H9 (cell line): ENCODE measurements at regions not wholly inside any gene's neighbourhood (a gene's known extent, or its start where the extent isn't known, plus 50 kb on each side); places are given as distances from the start of the nearest gene placed in this dataset.

Experiments
- DNase-seq: peaks from one replicate; pipeline ENCODE4 v3.0.0-alpha.2; 2017
- H2AFZ ChIP-seq: one replicate; pipeline ENCODE4 v1.6.1; 2013; ENCODE audit warnings: mild to moderate bottlenecking, low read length, control low read depth, moderate library complexity
- H2AK5ac ChIP-seq: 2 replicates; pipeline ENCODE4 v1.6.1; 2013; ENCODE audit warnings: low read length, control low read depth, mixed read lengths; ENCODE audit not compliant: insufficient read length
- H2BK120ac ChIP-seq: one replicate; pipeline ENCODE4 v1.6.1; 2013; ENCODE audit warnings: low read depth, mild to moderate bottlenecking, low read length, control low read depth, inconsistent platforms; ENCODE audit not compliant: poor library complexity, severe bottlenecking
- H2BK12ac ChIP-seq: 2 replicates; pipeline ENCODE4 v1.6.1; 2013; ENCODE audit warnings: low read length, control low read depth, mixed read lengths, low read depth; ENCODE audit not compliant: insufficient read length
- H2BK15ac ChIP-seq: 2 replicates; pipeline ENCODE4 v1.6.1; 2013; ENCODE audit warnings: low read depth, low read length, control low read depth
- H2BK20ac ChIP-seq: one replicate; pipeline ENCODE4 v1.6.1; 2013; ENCODE audit warnings: low read depth, mild to moderate bottlenecking, low read length, control low read depth, inconsistent platforms; ENCODE audit not compliant: poor library complexity, severe bottlenecking
- H2BK5ac ChIP-seq: 2 replicates; pipeline ENCODE4 v1.6.1; 2013; ENCODE audit warnings: low read length, control low read depth, mixed read lengths; ENCODE audit not compliant: insufficient read length
- H3K14ac ChIP-seq: 2 replicates; pipeline ENCODE4 v1.6.1; 2013; ENCODE audit warnings: low read length, control low read depth; ENCODE audit not compliant: insufficient read depth
- H3K18ac ChIP-seq: 2 replicates; pipeline ENCODE4 v1.6.1; 2013; ENCODE audit warnings: low read depth, mild to moderate bottlenecking, mixed read lengths, low read length, control low read depth; ENCODE audit not compliant: insufficient read length
- H3K23ac ChIP-seq: 2 replicates; pipeline ENCODE4 v1.6.1; 2013; ENCODE audit warnings: low read length, control low read depth, mixed read lengths, low read depth; ENCODE audit not compliant: insufficient read length
- H3K23me2 ChIP-seq: 2 replicates; pipeline ENCODE4 v1.6.1; 2013; ENCODE audit warnings: low read depth, mild to moderate bottlenecking, mixed read lengths, low read length, control low read depth; ENCODE audit not compliant: insufficient read length, poor library complexity, severe bottlenecking
- H3K27ac ChIP-seq: 2 replicates; pipeline ENCODE4 v1.5.1; 2013; ENCODE audit warnings: low read length, control low read depth, mixed read lengths, low read depth; ENCODE audit not compliant: insufficient read length
- H3K27me3 ChIP-seq: 2 replicates; pipeline ENCODE4 v1.6.1; 2013; ENCODE audit warnings: low read length, control low read depth, inconsistent platforms; ENCODE audit not compliant: insufficient read depth
- H3K4ac ChIP-seq: 2 replicates; pipeline ENCODE4 v1.6.1; 2013; ENCODE audit warnings: low read depth, mild to moderate bottlenecking, control low read depth, inconsistent platforms, low read length, moderate library complexity
- H3K4me1 ChIP-seq: 2 replicates; pipeline ENCODE4 v1.6.1; 2013; ENCODE audit warnings: low read length, control low read depth, inconsistent platforms; ENCODE audit not compliant: insufficient read depth
- H3K4me2 ChIP-seq: 2 replicates; pipeline ENCODE4 v1.6.1; 2013; ENCODE audit warnings: low read length, control low read depth, mixed read lengths; ENCODE audit not compliant: insufficient read length, insufficient read depth
- H3K56ac ChIP-seq: 2 replicates; pipeline ENCODE4 v1.6.1; 2013; ENCODE audit warnings: low read depth, mild to moderate bottlenecking, mixed read lengths, low read length, control low read depth; ENCODE audit not compliant: insufficient read length
- H3K79me1 ChIP-seq: 2 replicates; pipeline ENCODE4 v1.6.1; 2013; ENCODE audit warnings: low read depth, mild to moderate bottlenecking, moderate library complexity, low read length, control low read depth, inconsistent platforms; ENCODE audit not compliant: insufficient read depth, poor library complexity, severe bottlenecking
- H3K79me2 ChIP-seq: 2 replicates; pipeline ENCODE4 v1.6.1; 2013; ENCODE audit warnings: low read length, control low read depth, inconsistent platforms; ENCODE audit not compliant: insufficient read depth
- H3K9ac ChIP-seq: 2 replicates; pipeline ENCODE4 v1.6.1; 2013; ENCODE audit warnings: low read length, control low read depth, mixed read lengths; ENCODE audit not compliant: insufficient read length; ENCODE audit errors: extremely low read depth
- H3K9me3 ChIP-seq: one replicate; pipeline ENCODE4 v1.6.1; 2013; ENCODE audit warnings: low read depth, low read length, inconsistent platforms; ENCODE audit not compliant: control insufficient read depth
- H3T11ph ChIP-seq: one replicate; pipeline ENCODE4 v1.6.1; 2013; ENCODE audit warnings: mild to moderate bottlenecking, low read length, control low read depth, inconsistent platforms
- H4K20me1 ChIP-seq: one replicate; pipeline ENCODE4 v1.6.1; 2013; ENCODE audit not compliant: control insufficient read depth, insufficient read length, insufficient read depth
- H4K5ac ChIP-seq: 2 replicates; pipeline ENCODE4 v1.6.1; 2013; ENCODE audit warnings: low read depth, mild to moderate bottlenecking, mixed read lengths, low read length, control low read depth; ENCODE audit not compliant: insufficient read length
- H4K8ac ChIP-seq: replicated peaks from 2 replicates; pipeline ENCODE4 v1.6.1; 2013; ENCODE audit warnings: low read length, control low read depth, mixed read lengths, low read depth; ENCODE audit not compliant: insufficient read length
- H4K91ac ChIP-seq: 2 replicates; pipeline ENCODE4 v1.6.1; 2013; ENCODE audit warnings: low read depth, mild to moderate bottlenecking, moderate library complexity, mixed read lengths, low read length, control low read depth; ENCODE audit not compliant: insufficient read length
- H3K27ac Mint-ChIP-seq, 3 experiments: 2 replicates in 2 of 3; 3 replicates in 1 of 3; pipeline ENCODE4 v1.8.0; 2020 to 2021; ENCODE audit warnings: mixed read lengths in 3 of 3, mild to moderate bottlenecking in 1 of 3, moderate library complexity in 1 of 3
- H3K27me3 Mint-ChIP-seq: 2 replicates; pipeline ENCODE4 v1.8.0; 2021; ENCODE audit warnings: low read depth, mild to moderate bottlenecking, moderate library complexity, mixed read lengths
- H3K36me3 Mint-ChIP-seq, 3 experiments: 2 replicates in 2 of 3; 3 replicates in 1 of 3; pipeline ENCODE4 v1.8.0; 2020 to 2021; ENCODE audit warnings: low read depth in 3 of 3, mixed read lengths in 3 of 3; ENCODE audit not compliant: insufficient read depth in 1 of 3
- H3K4me1 Mint-ChIP-seq, 2 experiments: 2 replicates each; pipeline ENCODE4 v1.8.0; 2020; ENCODE audit warnings: mixed read lengths in 2 of 2
- H3K4me3 Mint-ChIP-seq, 2 experiments: 2 replicates in 1 of 2; 3 replicates in 1 of 2; pipeline ENCODE4 v1.8.0; 2020 to 2021; ENCODE audit warnings: mild to moderate bottlenecking in 2 of 2, mixed read lengths in 2 of 2, moderate library complexity in 1 of 2
- H3K9me3 Mint-ChIP-seq, 2 experiments: 2 replicates in 1 of 2; 3 replicates in 1 of 2; pipeline ENCODE4 v1.8.0; 2020; ENCODE audit warnings: mild to moderate bottlenecking in 2 of 2, mixed read lengths in 2 of 2, moderate library complexity in 1 of 2
- WGBS: extraction: QIAGEN DNeasy Blood & Tissue Kit; methylation state at CpG from one replicate; pipeline ENCODE4 v1.1.7; 2013; ENCODE audit warnings: missing lambda C conversion rate, low lambda C conversion rate, mixed read lengths; ENCODE audit not compliant: insufficient read length; ENCODE audit errors: extremely low coverage; 5-methylcytosine and 5-hydroxymethylcytosine counted together
- TF ChIP-seq, protein P1 (sequence below): fragments of 200-600 bp; sonication (generic); conservative IDR thresholded peaks from 3 replicates; pipeline ENCODE4 v1.8.0; 2021; ENCODE audit warnings: antibody characterized with exemption, mild to moderate bottlenecking

DNA sequence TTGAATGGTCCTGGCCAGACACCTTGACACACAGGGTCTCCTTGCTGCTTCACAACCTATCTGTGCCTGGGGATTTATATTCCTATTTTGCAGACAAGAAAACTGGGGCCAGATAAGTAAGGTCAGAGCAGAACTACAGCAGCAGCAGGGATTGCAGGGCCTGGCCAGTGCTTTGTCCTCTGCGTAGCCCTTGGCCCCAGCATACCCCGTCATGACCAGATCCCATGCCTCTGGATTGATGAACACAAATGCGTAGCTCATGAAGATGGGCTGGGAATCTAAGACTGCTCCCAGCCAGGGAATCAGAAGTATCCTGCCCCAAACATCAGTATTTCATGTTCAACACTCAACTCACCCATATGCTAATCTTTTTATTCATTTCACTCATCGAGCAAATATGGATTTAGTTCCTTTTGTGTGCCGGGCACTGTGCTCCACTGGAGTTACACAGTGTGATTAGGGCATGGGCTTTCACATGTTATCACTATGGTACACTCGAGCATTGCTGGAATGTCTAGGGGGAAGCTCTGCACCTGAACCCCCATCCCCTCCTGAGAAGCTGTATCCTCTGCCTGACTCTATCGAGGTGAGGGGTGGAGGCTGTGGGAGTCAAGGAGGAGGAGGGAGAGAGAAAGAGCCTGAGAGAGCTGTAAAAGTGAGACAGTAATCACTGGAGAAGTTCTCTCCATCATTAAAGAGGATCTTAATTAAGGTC lies 143.3 kb downstream of the CYP26B1 start:
- no peaks in the 10 kb centered on the region; a peak in 1 of 7 replicates for H3K36me3 Mint-ChIP-seq
- no peaks in the 10 kb centered on the region for H3K23me2 ChIP-seq
- no peaks in the 10 kb centered on the region for H3K27me3 ChIP-seq
- WGBS = no CpG with 5 or more reads among the region's 7 CpGs
- no peak overlapping the region for H4K91ac ChIP-seq
- no peak overlapping the region for H2BK20ac ChIP-seq
- H2BK12ac ChIP-seq = no peak overlapping the region
- no peak overlapping the region for H3K4me3 Mint-ChIP-seq
- no peak overlapping the region for H4K8ac ChIP-seq
- DNase-seq = no peak
- H2BK5ac ChIP-seq = no peak overlapping the region
- H3K27ac Mint-ChIP-seq = no peak overlapping the region
- no peak overlapping the region for H3K4me2 ChIP-seq
- no peak overlapping the region for H3K23ac ChIP-seq
- no peak overlapping the region for H4K5ac ChIP-seq
- peaks cover 4 to 10% of the 10 kb centered on the region in 2 experiments for H3K4me1 Mint-ChIP-seq
- H4K20me1 ChIP-seq = no peaks in the 10 kb centered on the region
- H3K79me2 ChIP-seq = no peaks in the 10 kb centered on the region
- H2BK15ac ChIP-seq = no peak overlapping the region
- H3K56ac ChIP-seq = no peak overlapping the region
- no peak overlapping the region for H3K14ac ChIP-seq
- no peak overlapping the region for H3K27ac ChIP-seq
- peaks cover 3% of the 10 kb centered on the region; the same call in 1 of the 2 replicates for H3K4me1 ChIP-seq
- H3K27me3 Mint-ChIP-seq = peaks cover 3% of the 10 kb centered on the region
- no peak overlapping the region for H3T11ph ChIP-seq
- H2BK120ac ChIP-seq = no peak overlapping the region
- H3K9me3 ChIP-seq = no peaks in the 10 kb centered on the region
- no peak overlapping the region for H3K4ac ChIP-seq
- no peak overlapping the region for H2AFZ ChIP-seq
- H3K9me3 Mint-ChIP-seq = no peaks in the 10 kb centered on the region
- no peak overlapping the region for H2AK5ac ChIP-seq
- TF ChIP-seq, protein P1, sequence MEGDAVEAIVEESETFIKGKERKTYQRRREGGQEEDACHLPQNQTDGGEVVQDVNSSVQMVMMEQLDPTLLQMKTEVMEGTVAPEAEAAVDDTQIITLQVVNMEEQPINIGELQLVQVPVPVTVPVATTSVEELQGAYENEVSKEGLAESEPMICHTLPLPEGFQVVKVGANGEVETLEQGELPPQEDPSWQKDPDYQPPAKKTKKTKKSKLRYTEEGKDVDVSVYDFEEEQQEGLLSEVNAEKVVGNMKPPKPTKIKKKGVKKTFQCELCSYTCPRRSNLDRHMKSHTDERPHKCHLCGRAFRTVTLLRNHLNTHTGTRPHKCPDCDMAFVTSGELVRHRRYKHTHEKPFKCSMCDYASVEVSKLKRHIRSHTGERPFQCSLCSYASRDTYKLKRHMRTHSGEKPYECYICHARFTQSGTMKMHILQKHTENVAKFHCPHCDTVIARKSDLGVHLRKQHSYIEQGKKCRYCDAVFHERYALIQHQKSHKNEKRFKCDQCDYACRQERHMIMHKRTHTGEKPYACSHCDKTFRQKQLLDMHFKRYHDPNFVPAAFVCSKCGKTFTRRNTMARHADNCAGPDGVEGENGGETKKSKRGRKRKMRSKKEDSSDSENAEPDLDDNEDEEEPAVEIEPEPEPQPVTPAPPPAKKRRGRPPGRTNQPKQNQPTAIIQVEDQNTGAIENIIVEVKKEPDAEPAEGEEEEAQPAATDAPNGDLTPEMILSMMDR = no peak
- H3K9ac ChIP-seq = no peak overlapping the region
- no peaks in the 10 kb centered on the region for H3K79me1 ChIP-seq
- no peak overlapping the region for H3K18ac ChIP-seq
